Suppressor macrophage (primary cell): ENCODE measurements at regions not wholly inside any gene's neighbourhood (a gene's known extent, or its start where the extent isn't known, plus 50 kb on each side); places are given as distances from the start of the nearest gene placed in this dataset.
A peak's percentile ranks its signal among the peaks of the same experiment; 100 is the strongest.
"Not testable (repeated sequence)": the region's sequence is repeated elsewhere in the genome, so short reads cannot be mapped to it uniquely, and the experiment has no call there.

Experiments used
- DNase-seq, 4 experiments: peaks; one replicate each; pipeline ENCODE4 v3.0.0-alpha.2; 2020 to 2022

DNA sequence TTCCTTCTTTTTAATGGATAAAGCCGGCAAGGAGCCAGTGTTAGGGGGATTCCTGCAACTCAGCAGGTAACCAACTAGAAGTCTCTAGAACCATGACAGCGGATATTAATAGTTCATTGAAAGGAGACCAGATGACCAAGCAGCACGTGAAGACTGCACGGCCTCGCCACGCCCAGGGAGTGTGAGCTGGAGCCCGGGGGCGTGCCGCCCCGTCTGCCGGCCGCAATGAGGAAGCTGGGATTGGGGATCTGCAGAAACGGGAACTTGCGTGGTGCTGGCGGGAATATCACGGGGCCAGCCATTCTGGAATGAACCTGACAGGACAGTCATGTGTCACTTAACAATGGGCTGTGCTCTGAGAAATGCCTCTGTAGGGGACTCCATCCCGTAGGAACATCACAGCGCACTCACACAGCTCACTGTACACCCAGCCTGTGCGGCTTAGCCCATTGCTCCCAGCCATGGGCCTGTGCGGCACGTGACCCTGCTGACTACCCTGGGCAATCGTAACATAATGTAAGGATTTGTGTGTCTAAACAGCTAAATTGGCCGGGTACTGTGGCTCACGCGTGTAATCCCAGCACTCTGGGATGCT, 4092.8 kb upstream of the TPTE start:
- DNase-seq: not testable (repeated sequence)

DNA sequence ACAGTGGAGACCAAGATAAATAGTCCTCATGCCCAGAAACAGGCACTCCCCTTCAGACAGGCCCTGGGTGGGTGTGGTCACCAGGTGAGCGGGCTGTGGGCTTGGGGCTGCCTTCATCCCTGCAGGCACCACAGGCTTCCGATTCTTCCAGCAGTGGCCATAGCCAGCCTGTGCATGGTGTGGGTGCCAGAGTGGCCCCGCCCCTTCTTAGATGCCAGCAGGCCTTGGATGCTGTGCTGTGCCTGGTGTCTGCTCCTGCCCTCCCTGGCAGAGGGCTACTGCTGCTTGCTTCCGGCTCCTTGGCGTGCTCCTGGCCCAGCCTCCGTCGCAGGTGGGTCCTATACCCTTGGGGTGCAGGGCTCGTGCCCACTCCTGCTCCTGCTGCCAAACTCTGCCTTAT, 4091.5 kb upstream of the TPTE start:
- not testable (repeated sequence) for DNase-seq

DNA sequence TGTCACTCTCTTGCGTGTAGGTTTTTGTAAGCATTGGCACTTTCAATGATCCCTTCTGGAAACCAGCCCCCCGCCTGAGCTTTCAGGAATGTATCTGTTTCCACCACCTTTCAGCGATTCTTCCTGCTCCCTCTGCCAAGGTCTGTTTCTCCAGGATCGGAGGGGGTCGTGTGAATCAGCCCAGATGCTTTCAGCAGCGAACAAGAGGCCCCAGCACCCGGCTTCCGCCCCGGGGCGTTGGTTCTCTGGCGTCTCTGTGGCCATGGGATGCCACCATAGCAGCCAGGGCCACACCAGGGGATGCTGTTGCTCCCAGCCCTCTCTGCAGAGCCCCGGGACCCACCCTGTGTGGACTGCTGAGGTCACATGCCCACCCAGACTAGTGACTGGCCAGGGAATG, 4088.2 kb upstream of the TPTE start:
- DNase-seq: not testable (repeated sequence)

DNA sequence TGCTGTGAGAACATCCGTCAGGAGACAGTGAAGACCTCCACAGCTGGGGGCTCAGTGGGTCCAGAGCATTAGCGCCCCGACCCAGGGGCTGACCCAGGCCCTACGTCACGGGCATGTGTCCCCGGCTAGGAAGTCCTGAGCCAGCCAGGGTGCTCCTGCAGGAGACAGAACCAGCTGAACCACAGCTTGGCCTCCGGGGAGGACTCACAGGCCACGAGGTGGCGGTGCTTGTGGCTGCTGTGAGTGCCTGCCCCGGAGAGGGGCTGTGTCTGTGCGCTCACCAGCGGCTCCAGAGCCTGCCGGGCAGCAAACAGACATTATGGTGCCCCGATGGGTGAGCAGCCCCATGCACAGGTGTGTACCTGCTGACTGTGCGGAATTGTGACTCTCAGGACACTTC, 4085.2 kb upstream of the TPTE start:
- not testable (repeated sequence) for DNase-seq

DNA sequence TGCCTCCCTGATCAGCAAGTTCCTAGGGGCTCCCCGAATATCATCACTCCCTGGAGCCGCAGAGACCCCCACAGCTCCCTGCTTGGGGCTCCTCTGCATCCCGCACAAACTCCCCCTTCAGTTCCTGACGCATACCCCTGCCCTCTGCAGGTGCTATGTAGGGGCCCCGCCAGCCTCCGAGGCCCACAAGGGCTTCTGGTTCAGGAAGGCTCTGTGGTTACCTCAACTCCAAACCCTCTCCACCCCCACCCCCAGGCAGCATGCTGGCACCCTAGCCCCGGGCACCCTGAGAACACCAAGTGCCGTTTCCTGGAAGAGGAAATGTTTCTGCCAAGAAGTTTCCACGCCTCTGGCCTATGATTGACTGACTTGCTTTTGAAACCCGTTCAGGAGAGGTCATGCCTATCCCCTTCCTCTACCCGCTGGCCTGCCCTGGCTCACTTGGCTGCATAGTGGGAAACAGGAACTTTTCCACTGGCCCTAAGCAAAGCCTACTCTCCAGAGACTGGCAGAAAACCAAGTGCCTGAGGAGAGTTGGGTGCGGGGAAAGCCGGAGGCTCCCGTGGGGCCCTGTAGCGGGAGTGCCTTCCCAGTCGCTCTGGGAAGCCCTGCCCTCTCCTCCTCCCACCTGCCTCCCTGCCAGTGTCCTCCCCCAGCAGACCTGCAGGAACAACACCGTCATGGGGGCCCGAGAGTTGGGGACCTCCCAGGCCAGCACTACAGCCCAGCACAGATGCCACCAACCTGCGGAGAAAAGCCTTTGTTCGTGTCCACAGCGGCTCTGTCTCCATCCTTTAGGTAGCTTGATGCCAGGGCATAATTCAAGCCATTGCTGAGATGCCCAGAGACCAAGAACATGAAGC, 4084.2 kb upstream of the TPTE start:
- not testable (repeated sequence) for DNase-seq

DNA sequence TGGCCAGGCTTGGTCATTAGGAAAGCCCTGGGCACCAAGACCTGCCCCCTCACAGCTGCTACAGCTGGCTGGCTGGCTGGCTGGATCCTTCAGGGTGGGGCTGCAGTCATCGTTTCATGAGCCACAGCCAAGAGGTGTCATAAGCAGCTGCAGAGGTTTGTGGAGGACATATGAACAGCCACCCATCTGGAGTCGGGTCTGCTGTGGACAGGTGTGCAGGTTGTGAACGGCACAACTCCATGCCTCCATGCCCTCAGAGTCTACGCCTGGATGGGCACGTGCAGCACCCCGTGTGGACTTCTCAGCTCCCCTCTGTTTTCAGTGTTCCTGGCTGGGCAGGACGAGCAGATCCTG, 4083.6 kb upstream of the TPTE start:
- DNase-seq: peak in 1 of 4 experiments; percentile 1

DNA sequence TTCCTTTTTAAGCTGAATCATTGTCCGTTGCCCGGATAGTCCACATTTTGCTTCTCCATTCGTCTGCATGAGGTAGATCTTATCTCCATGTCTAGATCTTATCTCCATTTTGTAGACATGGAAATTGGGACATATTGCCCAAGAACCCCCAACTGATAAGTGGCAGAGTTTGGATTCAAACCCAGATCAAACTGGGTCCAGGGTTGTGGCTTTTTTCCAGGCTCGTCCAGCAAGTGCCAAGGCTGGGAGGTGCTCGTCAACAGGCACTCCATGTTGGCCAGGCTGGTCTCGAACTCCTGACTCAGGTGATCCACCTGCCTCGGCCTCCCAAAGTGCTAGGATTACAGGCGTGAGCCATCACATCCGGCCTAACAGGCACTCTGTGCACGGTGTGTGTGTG, 4082.3 kb upstream of the TPTE start:
- DNase-seq: not testable (repeated sequence)

DNA sequence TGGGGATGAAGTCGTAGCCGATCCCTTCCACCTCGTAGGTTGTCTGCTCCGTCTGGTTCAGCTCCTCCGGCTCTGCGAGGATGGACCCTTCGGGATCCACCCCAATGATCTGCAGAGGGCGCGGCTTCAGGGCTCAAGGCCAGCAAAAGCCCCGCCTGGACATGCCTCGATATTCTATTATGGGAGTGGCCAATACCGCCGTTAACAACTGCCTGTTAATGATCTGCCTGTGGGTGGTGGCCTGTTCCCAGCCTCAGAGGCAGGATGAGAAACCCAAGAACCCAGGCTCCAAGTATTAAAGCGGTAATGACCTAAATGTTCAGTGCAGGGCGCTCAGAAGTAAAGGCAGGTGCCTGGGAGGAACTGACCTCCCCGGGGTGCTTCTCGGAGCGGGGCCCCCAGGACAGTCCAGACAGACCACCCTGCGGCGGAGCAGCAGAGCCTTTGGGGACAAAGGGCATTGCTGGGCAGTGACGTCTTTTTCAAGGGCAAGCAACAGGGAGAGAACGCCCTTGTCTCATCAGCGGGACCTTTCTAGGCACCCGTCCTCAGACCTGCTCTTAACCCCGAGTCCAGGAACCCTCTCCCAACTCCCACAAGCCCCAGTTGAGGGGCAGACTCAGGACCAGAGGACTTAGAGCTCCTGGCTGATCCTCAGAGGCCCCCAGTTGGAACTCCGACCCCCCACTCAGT, 4066.6 kb upstream of the TPTE start:
- not testable (repeated sequence) for DNase-seq

DNA sequence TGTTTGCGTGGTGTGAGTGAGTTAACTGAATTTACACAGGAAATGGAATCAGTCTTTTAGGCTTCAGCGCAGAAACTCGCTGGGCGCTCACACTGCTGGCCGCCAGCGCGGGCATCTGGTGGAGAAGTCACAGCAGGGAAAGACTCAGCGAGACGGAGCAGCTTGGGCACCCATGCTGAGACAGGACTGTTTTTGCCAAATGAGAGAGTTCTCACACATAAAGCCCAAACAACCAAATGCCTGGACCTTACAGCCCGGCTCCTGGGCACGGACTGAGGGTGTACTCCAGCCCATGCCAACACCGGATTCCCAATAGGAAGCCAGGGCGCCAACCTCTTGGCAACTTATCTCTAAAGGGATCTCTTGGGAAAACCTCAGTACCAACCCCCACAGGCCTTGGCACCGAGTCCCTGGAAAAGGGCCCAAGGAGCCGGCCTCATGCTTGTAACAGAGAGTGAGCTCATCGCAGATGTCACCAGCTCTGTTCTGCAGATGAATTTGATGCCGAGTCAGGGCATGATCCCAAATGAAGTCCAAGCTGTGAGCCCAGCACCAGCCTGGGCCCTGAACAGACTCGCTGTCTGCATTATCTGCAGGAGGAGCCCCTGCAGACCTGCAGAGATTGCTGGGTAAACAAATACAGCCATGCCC, 4065.2 kb upstream of the TPTE start:
- not testable (repeated sequence) for DNase-seq

DNA sequence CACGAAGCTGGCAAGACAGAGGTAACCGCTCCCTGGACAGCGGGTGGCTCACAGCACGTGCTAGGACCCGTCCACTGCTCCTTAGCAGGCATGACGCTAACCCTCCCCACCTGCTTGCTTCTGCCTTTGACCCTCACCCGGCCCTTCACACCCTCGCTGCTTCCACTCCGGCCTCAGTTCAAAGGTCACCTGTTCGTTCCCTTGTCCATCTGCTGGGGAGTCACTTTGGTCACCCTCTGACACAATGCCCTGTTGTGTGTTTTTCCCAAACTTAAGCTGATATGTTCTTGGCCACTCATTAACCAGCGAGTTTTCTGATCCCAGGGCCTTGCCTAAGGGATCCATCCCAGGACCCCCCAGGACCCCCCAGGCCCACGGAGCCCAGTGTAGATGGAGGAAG, 4061.6 kb upstream of the TPTE start:
- DNase-seq: not testable (repeated sequence)

DNA sequence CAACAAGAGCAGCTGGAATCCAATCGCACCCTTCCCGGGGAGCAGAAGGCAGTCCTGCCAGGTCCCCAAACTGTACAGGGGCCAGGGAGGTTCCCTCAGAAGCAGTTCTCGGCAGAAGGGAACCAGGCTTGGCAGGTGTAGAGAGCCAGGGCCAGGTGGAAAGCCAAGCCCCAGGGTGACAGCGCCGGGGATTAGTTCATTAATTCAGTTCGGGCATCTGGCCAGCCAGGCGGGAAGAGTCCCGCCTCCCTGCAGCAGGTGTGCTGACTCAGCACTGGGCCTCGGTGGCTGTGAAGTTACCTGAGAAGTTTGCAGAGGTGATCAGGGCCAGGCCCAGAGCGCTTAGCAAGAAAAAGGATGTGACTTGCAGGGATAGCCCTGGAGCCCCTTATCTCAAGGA, 4060.0 kb upstream of the TPTE start:
- DNase-seq: not testable (repeated sequence)

DNA sequence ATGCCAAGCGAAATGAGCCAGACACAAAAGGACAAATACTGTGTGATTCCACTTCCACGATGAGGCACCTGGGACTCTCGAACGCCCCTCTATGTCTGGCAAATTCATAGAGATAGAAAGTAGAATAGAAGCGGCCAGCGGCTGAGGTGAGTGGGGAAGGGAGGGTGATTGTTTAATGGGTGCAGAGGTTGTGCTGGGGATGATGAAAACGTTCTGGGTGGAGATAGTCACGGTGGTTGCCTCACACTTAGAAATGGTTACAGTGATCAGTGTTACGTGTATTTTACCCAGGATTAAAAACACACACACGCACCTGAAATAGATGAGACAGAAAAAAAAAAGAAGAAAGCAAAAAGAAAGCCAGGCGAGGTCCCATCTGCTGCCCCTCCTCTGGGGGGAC, 4057.0 kb upstream of the TPTE start:
- not testable (repeated sequence) for DNase-seq

DNA sequence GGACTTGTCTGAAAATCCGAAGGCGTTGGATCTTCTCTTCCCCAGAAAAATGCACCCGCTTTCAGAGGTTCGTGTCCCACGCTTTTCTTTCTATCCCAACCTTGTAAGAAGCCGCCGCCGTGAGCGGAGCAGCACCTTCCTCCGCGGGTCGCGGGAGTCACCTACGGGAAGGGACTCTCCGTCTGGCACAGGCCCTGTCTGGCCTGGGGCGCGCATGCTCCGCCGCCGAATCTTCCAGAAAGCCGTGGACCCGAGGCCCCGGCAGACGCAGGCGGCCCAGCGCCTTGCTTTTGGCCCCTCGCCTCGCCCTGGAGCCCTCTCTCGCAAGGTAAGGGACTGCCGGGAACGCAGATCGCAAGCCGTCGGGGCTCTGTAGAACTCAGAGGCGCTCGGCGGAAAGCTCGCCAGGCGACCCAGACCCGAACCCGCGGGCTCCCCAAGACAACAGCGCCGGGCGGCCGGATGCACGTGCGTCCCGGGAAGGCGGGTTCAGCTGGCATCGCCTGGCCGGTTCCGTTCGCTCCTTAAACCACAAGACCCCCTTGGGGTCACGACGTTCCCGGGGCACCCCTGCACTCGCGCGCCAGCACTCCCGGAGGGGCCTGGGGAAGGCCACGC, 4055.2 kb upstream of the TPTE start:
- not testable (repeated sequence) for DNase-seq

DNA sequence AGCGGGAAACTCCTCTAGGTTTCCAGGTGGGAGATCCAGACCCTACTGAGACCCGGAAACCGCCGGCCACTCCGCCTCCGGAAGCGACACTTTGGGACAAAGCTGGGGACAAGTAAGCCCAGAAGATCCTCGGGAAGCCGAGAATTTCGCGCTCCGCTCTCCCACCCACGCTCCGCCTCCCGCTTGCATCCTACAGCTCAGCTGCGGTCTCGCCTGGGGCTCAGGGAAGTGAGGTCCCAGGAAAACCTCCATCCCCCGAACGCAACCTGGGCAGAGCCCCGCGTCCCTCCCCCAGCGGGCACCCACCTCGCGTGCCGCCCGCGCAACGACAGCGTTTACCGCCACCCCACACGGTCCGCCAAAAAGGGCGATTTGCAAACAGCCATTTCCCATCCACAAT, 4054.7 kb upstream of the TPTE start:
- DNase-seq: not testable (repeated sequence)

DNA sequence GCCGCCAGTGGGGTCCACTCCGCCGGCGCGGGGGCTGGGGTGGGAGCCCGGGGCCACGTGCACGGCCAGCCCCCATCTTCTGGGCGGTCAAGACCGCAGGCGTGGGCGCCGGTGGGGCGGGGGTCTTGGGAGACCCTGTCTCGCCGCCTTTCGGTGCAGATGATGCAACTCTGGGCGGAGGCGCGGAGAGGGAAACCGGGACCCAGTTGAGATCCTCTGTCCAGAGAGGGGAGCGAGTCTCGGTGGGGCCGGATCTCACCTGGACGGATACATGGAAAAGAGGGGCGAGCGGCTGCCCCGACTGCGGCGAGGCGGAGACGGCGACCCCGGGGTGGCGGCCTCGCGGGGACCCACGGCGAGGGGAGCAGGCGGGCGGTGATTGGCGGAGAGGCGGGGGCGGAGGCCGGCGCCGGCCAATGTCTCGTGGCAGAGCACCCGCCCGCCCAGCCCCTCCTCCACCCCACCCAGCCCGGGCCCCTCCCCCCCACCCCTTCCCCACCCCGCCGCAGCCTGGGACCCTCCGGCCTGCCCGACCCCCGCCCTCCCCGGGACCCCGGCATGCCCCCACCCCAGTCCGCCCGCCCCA, 4054.1 kb upstream of the TPTE start:
- not testable (repeated sequence) for DNase-seq

DNA sequence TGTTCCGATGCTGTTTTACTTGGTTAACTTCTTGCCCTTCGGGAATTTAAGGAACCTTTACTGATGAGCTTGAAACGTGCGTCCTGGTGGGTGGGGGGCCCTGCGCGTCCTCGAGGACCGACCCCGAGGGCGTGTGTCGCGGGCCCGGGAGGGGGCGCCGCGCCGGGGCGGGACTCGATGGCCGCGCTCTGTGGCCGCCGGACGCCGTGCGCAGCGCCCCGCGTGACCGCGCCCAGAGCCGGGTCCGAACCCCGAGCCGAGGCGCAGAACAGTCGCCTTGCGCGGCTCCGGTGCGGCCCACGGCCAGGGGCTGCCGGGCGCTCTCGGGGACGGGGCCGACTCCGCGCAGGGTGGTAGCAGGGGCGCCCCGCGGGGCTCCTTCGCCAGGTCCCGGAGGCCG, 4053.5 kb upstream of the TPTE start:
- not testable (repeated sequence) for DNase-seq

DNA sequence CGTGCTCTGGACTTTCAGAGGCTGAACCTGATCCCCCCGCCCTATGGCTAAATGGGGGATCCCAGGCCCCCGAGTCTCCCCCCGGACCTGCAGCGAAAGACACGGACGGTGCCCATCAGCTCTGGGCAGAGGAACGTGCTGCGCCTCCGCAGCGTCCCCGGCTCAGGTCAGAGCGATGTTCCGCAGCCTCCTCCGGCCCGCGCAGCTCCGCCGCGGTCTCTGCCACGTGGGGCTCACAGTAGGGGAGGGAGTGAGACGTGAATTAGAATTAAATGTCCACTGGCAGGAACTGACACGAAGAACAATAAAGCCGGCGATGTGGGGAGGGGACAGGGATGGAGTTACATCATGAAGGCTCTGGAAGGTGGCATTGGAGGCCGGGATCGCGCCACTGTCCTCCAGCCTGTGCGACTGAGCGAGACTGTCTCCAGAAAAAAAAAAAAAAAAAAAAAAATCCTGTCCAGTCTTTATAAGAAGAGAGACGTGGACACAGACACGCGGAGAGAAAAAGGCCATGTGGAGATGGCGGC, 4053.0 kb upstream of the TPTE start:
- DNase-seq: not testable (repeated sequence)

DNA sequence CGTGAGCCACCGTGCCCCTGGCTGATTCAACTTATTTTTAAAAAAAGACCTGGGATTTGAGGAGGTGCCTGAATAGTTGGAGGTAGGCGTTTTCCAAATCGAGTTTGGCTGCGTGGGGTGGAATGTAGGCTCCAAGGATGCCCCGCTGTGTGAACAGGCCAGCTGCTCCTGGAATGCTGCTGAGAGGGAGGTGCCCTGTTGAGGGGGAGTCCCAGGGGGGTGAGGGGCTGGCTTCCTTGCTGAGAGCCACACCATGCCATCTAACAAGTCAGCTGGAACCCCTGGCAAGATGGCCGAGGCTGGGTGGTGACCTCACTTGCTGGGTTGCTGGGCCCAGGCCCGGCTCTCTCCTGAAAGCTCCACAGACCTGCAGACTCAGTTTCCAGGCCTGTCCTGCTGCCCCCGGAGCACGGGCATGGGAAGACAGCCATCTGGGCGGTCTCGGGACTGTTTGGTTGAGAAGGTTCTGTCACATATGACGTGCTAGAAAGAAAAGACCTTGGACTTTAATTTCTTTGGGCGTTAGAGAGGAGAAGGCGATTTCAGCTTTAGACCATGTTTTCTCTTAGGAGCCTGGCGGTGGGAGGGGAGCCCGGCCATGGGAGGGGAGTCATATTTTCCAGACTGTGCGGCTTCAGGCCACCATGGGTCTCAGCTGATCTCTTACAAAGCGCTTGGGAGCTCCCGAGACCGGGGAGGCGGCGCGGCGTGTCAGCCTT, 4047.0 kb upstream of the TPTE start:
- not testable (repeated sequence) for DNase-seq

DNA sequence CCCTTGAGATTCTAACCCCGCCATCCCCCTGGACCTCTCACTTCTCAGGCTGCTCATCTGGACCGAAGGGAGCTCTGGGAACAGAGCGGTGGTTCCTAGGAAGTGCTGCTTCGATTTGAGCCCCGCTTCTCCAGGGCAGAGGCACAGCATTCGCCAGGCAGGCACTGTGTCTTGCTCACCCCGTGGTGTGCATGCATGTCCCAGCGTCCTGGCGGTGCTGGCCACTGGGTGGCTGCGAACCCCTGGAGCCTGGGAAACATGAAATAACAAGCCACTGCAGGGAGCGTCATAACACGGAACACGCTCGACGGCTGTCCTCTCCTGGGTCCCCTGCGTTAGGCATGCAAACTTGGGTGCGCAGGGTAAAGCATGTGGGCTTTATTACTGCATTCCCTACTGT, 4040.3 kb upstream of the TPTE start:
- not testable (repeated sequence) for DNase-seq

DNA sequence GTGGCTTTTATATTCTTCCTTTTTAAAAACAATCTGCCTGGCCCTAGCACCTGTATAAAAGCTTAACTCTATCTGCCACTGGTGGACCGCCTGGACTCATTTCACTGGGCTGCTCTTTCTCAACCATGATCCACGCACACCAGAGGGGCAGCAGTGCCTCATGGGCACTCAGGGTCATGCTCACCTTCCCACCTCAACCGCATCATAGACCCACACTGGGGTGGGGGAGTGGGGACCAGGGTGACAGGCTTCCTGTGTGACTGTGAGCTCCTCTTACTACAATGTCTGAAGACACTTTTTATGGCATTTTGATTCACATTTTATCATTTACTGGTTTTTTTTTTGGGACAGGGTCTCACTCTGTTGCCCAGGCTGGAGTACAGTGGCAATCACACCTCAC, 4038.8 kb upstream of the TPTE start:
- DNase-seq: not testable (repeated sequence)

DNA sequence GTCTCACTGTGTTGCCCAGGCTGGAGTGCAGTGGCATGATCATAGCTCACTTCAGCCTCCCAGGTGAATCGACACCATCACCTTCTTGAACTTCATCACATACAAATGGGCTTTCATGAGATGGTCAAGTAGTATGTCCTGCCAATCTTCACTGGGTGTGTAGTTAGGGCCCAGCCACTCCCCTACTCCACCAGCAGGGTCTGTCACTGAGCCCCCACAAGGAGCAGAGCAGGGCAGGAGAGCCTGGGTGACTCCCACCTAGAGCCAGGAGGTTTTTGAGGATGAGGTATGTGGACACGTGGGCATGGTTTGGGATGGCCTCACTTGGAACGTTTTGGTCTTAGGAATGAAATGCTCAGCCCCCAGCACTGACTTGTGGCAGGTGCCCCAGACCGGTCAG, 4037.7 kb upstream of the TPTE start:
- not testable (repeated sequence) for DNase-seq
